ENCODE measurements at regions not wholly inside any gene's neighbourhood (a gene's known extent, or its start where the extent isn't known, plus 50 kb on each side); places are given as distances from the start of the nearest gene placed in this dataset.

DNA sequence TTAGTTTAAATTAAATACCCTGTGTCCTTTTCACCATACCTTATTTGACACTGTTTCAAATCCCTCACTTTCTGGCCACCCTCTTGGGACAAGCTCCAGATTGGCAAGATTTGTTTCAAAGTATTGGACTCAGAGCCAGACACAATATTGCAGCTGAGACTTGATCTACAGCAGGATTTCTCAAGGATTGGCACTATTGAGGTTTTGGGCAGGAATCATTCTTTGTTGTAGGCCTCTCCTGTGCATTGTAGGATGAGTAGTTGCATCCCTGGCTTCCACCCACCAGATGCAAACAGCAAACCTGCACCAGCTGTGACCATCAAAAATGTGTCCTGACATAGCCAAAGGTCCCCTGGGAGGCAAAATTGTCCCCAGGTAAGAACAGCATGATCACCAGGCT is 181.2 kb downstream of the CHD9NB start:
- Histone ChIP-seq H3K27me3 (ENCODE audit: control insufficient read depth, insufficient read depth, low read length) (no peaks in the 10 kb centered on the region), H3K4me3 (ENCODE audit: low read length) (no peak overlapping the region), H3K9me3 (ENCODE audit: control insufficient read depth, low read length) (no peaks in the 10 kb centered on the region), H3K36me3 (ENCODE audit: control insufficient read depth, insufficient read depth, low read length) (no peaks in the 10 kb centered on the region), H3K4me1 (ENCODE audit: control insufficient read depth, insufficient read depth, low read length) (no peaks in the 10 kb centered on the region), H3K9ac (ENCODE audit: low read length) (no peak overlapping the region)

DNA sequence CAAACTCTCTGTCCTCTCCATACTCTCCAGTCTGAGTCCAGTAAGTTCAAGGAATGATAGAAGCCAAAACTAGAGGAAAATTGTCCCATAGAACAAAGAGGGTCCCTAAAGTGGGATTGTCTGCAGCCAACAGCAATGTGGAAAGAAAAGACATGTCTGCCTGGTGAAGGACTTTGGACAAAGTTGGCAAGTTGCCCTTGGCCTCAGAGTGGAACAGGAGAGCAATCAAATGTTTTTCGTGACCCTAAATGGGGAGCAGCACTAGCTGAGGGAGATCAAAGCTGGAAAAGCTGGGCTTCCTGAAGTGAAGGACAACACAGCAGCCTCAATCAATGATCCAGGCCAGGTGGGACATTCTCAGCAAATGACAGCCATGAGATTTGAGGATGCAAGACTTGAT is 183.5 kb downstream of the CHD9NB start:
- Histone ChIP-seq H3K4me3 (ENCODE audit: low read length) (no peak overlapping the region), H3K9me3 (ENCODE audit: control insufficient read depth, low read length) (no peaks in the 10 kb centered on the region), H3K36me3 (ENCODE audit: control insufficient read depth, insufficient read depth, low read length) (no peaks in the 10 kb centered on the region), H3K9ac (ENCODE audit: low read length) (no peak overlapping the region), H3K4me1 (ENCODE audit: control insufficient read depth, insufficient read depth, low read length) (no peaks in the 10 kb centered on the region), H3K27me3 (ENCODE audit: control insufficient read depth, insufficient read depth, low read length) (no peaks in the 10 kb centered on the region)

- H3K9me3 ChIP-seq (ENCODE audit: control insufficient read depth, low read length), result no peaks in the 10 kb centered on the region
- H3K27me3 ChIP-seq (ENCODE audit: control insufficient read depth, insufficient read depth, low read length), result no peaks in the 10 kb centered on the region
- H3K4me3 ChIP-seq (ENCODE audit: low read length), result no peak overlapping the region
- H3K36me3 ChIP-seq (ENCODE audit: control insufficient read depth, insufficient read depth, low read length), result no peaks in the 10 kb centered on the region
- H3K4me1 ChIP-seq (ENCODE audit: control insufficient read depth, insufficient read depth, low read length), result no peaks in the 10 kb centered on the region
- H3K9ac ChIP-seq (ENCODE audit: low read length), result no peak overlapping the region
Observed at GRCh38 chr16:52863000-52863399, 189.7 kb downstream of the CHD9NB start.

GRCh38 chr16:52861614-52862022 is 191.1 kb downstream of the CHD9NB start:
- H3K27me3 ChIP-seq (ENCODE audit: control insufficient read depth, insufficient read depth, low read length), result no peaks in the 10 kb centered on the region
- no peak overlapping the region for H3K9ac ChIP-seq (ENCODE audit: low read length)
- no peaks in the 10 kb centered on the region for H3K9me3 ChIP-seq (ENCODE audit: control insufficient read depth, low read length)
- H3K36me3 ChIP-seq (ENCODE audit: control insufficient read depth, insufficient read depth, low read length), result no peaks in the 10 kb centered on the region
- no peaks in the 10 kb centered on the region for H3K4me1 ChIP-seq (ENCODE audit: control insufficient read depth, insufficient read depth, low read length)
- H3K4me3 ChIP-seq (ENCODE audit: low read length), result no peak overlapping the region

GRCh38 chr16:52855463-52855862 is 197.2 kb downstream of the CHD9NB start:
- no peaks in the 10 kb centered on the region for H3K36me3 ChIP-seq (ENCODE audit: control insufficient read depth, insufficient read depth, low read length)
- H3K4me1 ChIP-seq (ENCODE audit: control insufficient read depth, insufficient read depth, low read length), result no peaks in the 10 kb centered on the region
- peaks cover 5% of the 10 kb centered on the region for H3K9me3 ChIP-seq (ENCODE audit: control insufficient read depth, low read length)
- no peaks in the 10 kb centered on the region for H3K27me3 ChIP-seq (ENCODE audit: control insufficient read depth, insufficient read depth, low read length)
- no peak overlapping the region for H3K9ac ChIP-seq (ENCODE audit: low read length)
- no peak overlapping the region for H3K4me3 ChIP-seq (ENCODE audit: low read length)

GRCh38 chr16:52852978-52853377 is 199.7 kb downstream of the CHD9NB start:
- Histone ChIP-seq H3K9me3 (ENCODE audit: control insufficient read depth, low read length) (peaks cover 5% of the 10 kb centered on the region), H3K27me3 (ENCODE audit: control insufficient read depth, insufficient read depth, low read length) (no peaks in the 10 kb centered on the region), H3K4me3 (ENCODE audit: low read length) (no peak overlapping the region), H3K9ac (ENCODE audit: low read length) (no peak overlapping the region), H3K4me1 (ENCODE audit: control insufficient read depth, insufficient read depth, low read length) (no peaks in the 10 kb centered on the region), H3K36me3 (ENCODE audit: control insufficient read depth, insufficient read depth, low read length) (no peaks in the 10 kb centered on the region)

GRCh38 chr16:52851211-52851740 is 201.4 kb downstream of the CHD9NB start:
- no peaks in the 10 kb centered on the region for H3K4me1 ChIP-seq (ENCODE audit: control insufficient read depth, insufficient read depth, low read length)
- no peak overlapping the region for H3K4me3 ChIP-seq (ENCODE audit: low read length)
- H3K36me3 ChIP-seq (ENCODE audit: control insufficient read depth, insufficient read depth, low read length), result no peaks in the 10 kb centered on the region
- H3K9ac ChIP-seq (ENCODE audit: low read length), result no peak overlapping the region
- H3K27me3 ChIP-seq (ENCODE audit: control insufficient read depth, insufficient read depth, low read length), result no peaks in the 10 kb centered on the region
- peaks cover 5% of the 10 kb centered on the region for H3K9me3 ChIP-seq (ENCODE audit: control insufficient read depth, low read length)

DNA sequence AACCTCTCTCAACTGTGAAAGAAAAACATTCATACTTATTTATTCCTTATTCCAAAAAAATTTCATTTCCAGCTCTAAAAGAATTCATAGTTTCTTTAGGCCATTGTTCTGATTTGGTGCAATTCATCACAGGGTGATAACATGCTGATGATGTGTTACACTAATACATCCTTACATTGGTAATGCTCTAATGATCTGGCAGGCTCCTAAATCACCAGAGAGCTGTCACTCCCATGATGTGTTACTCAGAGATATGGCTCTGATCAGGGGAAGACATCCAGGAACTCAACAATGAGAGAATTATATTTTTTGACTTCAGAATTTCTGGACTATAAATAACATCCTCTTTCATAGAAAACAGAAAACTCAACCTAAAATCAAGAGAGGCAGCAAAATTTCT is 209.3 kb downstream of the CHD9NB start:
- Histone ChIP-seq H3K4me3 (ENCODE audit: low read length) (no peak overlapping the region), H3K36me3 (ENCODE audit: control insufficient read depth, insufficient read depth, low read length) (no peaks in the 10 kb centered on the region), H3K4me1 (ENCODE audit: control insufficient read depth, insufficient read depth, low read length) (no peaks in the 10 kb centered on the region), H3K9me3 (ENCODE audit: control insufficient read depth, low read length) (no peaks in the 10 kb centered on the region), H3K9ac (ENCODE audit: low read length) (no peak overlapping the region), H3K27me3 (ENCODE audit: control insufficient read depth, insufficient read depth, low read length) (no peaks in the 10 kb centered on the region)

DNA sequence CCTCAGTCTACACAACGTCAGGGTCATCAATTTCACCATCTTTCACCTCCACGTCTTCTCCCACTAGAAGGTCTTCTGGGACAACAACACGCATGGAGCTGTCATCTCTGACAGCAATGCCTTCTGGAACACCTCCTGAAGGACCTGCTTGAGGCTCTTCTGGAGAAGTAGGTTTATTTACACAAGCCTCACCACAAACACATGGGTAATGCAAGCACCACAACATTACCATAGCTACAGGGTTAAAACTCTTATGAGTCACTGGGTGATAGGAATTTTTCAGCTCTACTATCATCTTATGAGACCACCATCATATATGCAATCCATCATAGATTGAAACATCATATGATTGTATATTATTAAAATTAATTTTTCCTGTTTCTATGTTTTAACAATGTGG is 215.4 kb downstream of the CHD9NB start:
- Histone ChIP-seq H3K9ac (ENCODE audit: low read length) (no peak overlapping the region), H3K27me3 (ENCODE audit: control insufficient read depth, insufficient read depth, low read length) (no peaks in the 10 kb centered on the region), H3K4me3 (ENCODE audit: low read length) (no peak overlapping the region), H3K36me3 (ENCODE audit: control insufficient read depth, insufficient read depth, low read length) (no peaks in the 10 kb centered on the region), H3K9me3 (ENCODE audit: control insufficient read depth, low read length) (no peaks in the 10 kb centered on the region), H3K4me1 (ENCODE audit: control insufficient read depth, insufficient read depth, low read length) (no peaks in the 10 kb centered on the region)

GRCh38 chr16:52834736-52835465 is 217.8 kb downstream of the CHD9NB start:
- H3K4me3 ChIP-seq (ENCODE audit: low read length), result no peak overlapping the region
- H3K9me3 ChIP-seq (ENCODE audit: control insufficient read depth, low read length), result no peaks in the 10 kb centered on the region
- H3K27me3 ChIP-seq (ENCODE audit: control insufficient read depth, insufficient read depth, low read length), result no peaks in the 10 kb centered on the region
- H3K9ac ChIP-seq (ENCODE audit: low read length), result no peak overlapping the region
- H3K4me1 ChIP-seq (ENCODE audit: control insufficient read depth, insufficient read depth, low read length), result no peaks in the 10 kb centered on the region
- H3K36me3 ChIP-seq (ENCODE audit: control insufficient read depth, insufficient read depth, low read length), result no peaks in the 10 kb centered on the region

DNA sequence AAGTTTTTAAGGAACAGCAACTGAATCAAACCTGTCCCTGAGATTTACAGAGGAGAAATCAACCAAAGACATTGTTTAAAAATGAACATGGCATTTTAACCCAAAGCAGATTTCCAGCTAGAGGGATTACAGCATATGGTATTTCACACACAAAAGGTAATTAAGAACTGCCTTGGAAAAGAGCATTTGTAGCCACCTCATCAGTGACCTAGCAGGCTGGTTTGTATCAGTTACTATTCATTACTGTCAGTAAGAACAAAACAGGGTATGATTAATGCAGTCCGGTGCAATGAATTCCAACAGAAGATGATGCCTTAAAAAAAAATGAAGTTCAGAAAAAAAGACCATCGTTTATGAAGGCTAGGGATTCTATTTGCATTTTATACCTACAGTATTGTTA is 219.9 kb downstream of the CHD9NB start:
- no peaks in the 10 kb centered on the region for H3K36me3 ChIP-seq (ENCODE audit: control insufficient read depth, insufficient read depth, low read length)
- no peak overlapping the region for H3K9ac ChIP-seq (ENCODE audit: low read length)
- no peak overlapping the region for H3K4me3 ChIP-seq (ENCODE audit: low read length)
- no peaks in the 10 kb centered on the region for H3K4me1 ChIP-seq (ENCODE audit: control insufficient read depth, insufficient read depth, low read length)
- H3K9me3 ChIP-seq (ENCODE audit: control insufficient read depth, low read length), result no peaks in the 10 kb centered on the region
- no peaks in the 10 kb centered on the region for H3K27me3 ChIP-seq (ENCODE audit: control insufficient read depth, insufficient read depth, low read length)

DNA sequence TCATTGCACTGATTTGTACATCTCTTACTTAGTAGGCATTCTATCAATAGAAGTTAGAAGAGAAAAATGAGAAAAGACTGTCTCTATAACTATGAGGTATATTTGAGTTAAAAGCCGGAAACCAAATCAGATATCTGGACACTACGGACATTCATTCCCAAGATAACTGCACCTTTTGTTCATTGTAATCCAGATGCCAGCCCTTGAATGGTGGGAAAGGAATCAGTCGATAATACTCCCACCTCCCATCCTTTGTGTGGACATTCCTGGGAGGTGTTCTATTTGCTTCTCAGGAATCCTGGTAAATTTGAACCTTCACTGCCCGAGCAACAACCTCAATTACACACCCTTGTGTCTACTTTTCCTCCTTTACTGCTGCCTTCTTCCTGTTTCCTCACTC is 225.2 kb downstream of the CHD9NB start:
- Histone ChIP-seq H3K27me3 (ENCODE audit: control insufficient read depth, insufficient read depth, low read length) (no peaks in the 10 kb centered on the region), H3K36me3 (ENCODE audit: control insufficient read depth, insufficient read depth, low read length) (no peaks in the 10 kb centered on the region), H3K9me3 (ENCODE audit: control insufficient read depth, low read length) (no peaks in the 10 kb centered on the region), H3K4me3 (ENCODE audit: low read length) (no peak overlapping the region), H3K4me1 (ENCODE audit: control insufficient read depth, insufficient read depth, low read length) (no peaks in the 10 kb centered on the region), H3K9ac (ENCODE audit: low read length) (no peak overlapping the region)

GRCh38 chr16:52825892-52826291 is 226.8 kb downstream of the CHD9NB start:
- Histone ChIP-seq H3K9ac (ENCODE audit: low read length) (no peak overlapping the region), H3K4me1 (ENCODE audit: control insufficient read depth, insufficient read depth, low read length) (no peaks in the 10 kb centered on the region), H3K36me3 (ENCODE audit: control insufficient read depth, insufficient read depth, low read length) (no peaks in the 10 kb centered on the region), H3K4me3 (ENCODE audit: low read length) (no peak overlapping the region), H3K9me3 (ENCODE audit: control insufficient read depth, low read length) (no peaks in the 10 kb centered on the region), H3K27me3 (ENCODE audit: control insufficient read depth, insufficient read depth, low read length) (no peaks in the 10 kb centered on the region)
